ENCODE measurements at regions not wholly inside any gene's neighbourhood (a gene's known extent, or its start where the extent isn't known, plus 50 kb on each side); places are given as distances from the start of the nearest gene placed in this dataset.

GRCh38 chr2:113370478-113371091 is 66.9 kb upstream of the ZNG1B start (continued):
- TF ChIP-seq, protein P1, sequence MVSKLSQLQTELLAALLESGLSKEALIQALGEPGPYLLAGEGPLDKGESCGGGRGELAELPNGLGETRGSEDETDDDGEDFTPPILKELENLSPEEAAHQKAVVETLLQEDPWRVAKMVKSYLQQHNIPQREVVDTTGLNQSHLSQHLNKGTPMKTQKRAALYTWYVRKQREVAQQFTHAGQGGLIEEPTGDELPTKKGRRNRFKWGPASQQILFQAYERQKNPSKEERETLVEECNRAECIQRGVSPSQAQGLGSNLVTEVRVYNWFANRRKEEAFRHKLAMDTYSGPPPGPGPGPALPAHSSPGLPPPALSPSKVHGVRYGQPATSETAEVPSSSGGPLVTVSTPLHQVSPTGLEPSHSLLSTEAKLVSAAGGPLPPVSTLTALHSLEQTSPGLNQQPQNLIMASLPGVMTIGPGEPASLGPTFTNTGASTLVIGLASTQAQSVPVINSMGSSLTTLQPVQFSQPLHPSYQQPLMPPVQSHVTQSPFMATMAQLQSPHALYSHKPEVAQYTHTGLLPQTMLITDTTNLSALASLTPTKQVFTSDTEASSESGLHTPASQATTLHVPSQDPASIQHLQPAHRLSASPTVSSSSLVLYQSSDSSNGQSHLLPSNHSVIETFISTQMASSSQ (IDR thresholded peaks at IDR 0.05; ENCODE audit: low read depth) = 0 out of 2 replicates have a peak, but pooled peaks have one; percentile 6
- TF ChIP-seq, protein P1 (CRISPR knock-in tag; IDR thresholded peaks at IDR 0.05; ENCODE audit: borderline replicate concordance) = no peak
- no peak for TF ChIP-seq CC2D1A (CRISPR knock-in tag; IDR thresholded peaks at IDR 0.05)
- TF ChIP-seq NFKB2 (CRISPR knock-in tag; IDR thresholded peaks at IDR 0.05; ENCODE audit: borderline replicate concordance) = no peak
- TF ChIP-seq SMC3 (IDR thresholded peaks at IDR 0.05; ENCODE audit: low read length) = peak; percentile 97
- TF ChIP-seq HMGXB4 (CRISPR knock-in tag; IDR thresholded peaks at IDR 0.05; ENCODE audit: borderline replicate concordance in 1 of 2, low read depth in 1 of 2) = peak in 1 of 2 experiments; percentile 65; a peak in 1 of 4 replicates
- TF ChIP-seq SP140L (CRISPR knock-in tag; IDR thresholded peaks at IDR 0.05; ENCODE audit: borderline replicate concordance) = 0 out of 2 replicates have a peak, but pooled peaks have one; percentile 26
- TF ChIP-seq BCL6 (CRISPR knock-in tag; IDR thresholded peaks at IDR 0.05) = 0 out of 2 replicates have a peak, but pooled peaks have one; percentile 20
- 0 out of 2 replicates have a peak, but pooled peaks have one; percentile 5 for TF ChIP-seq ARID3A (IDR thresholded peaks at IDR 0.05; ENCODE audit: low read depth, low read length)
- TF ChIP-seq THAP11 (CRISPR knock-in tag; IDR thresholded peaks at IDR 0.05) = 0 out of 2 replicates have a peak, but pooled peaks have one; percentile 45
- 0 out of 2 replicates have a peak, but pooled peaks have one; percentile 12 for TF ChIP-seq MIXL1 (CRISPR knock-in tag; IDR thresholded peaks at IDR 0.05)
- no peak for TF ChIP-seq ZNF646 (CRISPR knock-in tag; IDR thresholded peaks at IDR 0.05)
- no peak for TF ChIP-seq SOX13 (IDR thresholded peaks at IDR 0.05)
- peak in 1 of 2 experiments; percentile 21; a peak in 1 of 4 replicates for TF ChIP-seq SOX13 (CRISPR knock-in tag; conservative IDR thresholded peaks at IDR 0.05 in 1 of 2, IDR thresholded peaks at IDR 0.05 in 1 of 2)
